GM18858 (cell line): ENCODE measurements at regions not wholly inside any gene's neighbourhood (a gene's known extent, or its start where the extent isn't known, plus 50 kb on each side); places are given as distances from the start of the nearest gene placed in this dataset.

Source experiments
- ATAC-seq: cut with Tn5 transposase; IDR thresholded peaks from one replicate; pipeline ENCODE4 v1.9.1; 2021; ENCODE audit not compliant: unreplicated experiment

- no peak for ATAC-seq
Observed at GRCh38 chr5:2139478-2139877, 256.8 kb upstream of the IRX4 start.

GRCh38 chr5:2138896-2139295 is 256.2 kb upstream of the IRX4 start:
- no peak for ATAC-seq

GRCh38 chr5:2137444-2138050 is 254.8 kb upstream of the IRX4 start:
- ATAC-seq, result no peak

GRCh38 chr5:2136728-2137333 is 254.1 kb upstream of the IRX4 start:
- ATAC-seq, result no peak

- no peak for ATAC-seq
Observed at GRCh38 chr5:2135833-2136232, 253.1 kb upstream of the IRX4 start.

GRCh38 chr5:2135354-2135753 is 252.6 kb upstream of the IRX4 start:
- ATAC-seq, result no peak

- ATAC-seq, result no peak
Observed at GRCh38 chr5:2134543-2135292, 252.0 kb upstream of the IRX4 start.

GRCh38 chr5:2133936-2134335 is 251.2 kb upstream of the IRX4 start:
- ATAC-seq, result no peak

GRCh38 chr5:2133080-2133479 is 250.4 kb upstream of the IRX4 start:
- ATAC-seq, result no peak

GRCh38 chr5:2132497-2132847 is 249.7 kb upstream of the IRX4 start:
- ATAC-seq, result no peak

- ATAC-seq, result no peak
Observed at GRCh38 chr5:2131826-2132496, 249.2 kb upstream of the IRX4 start.

GRCh38 chr5:2131196-2131595 is 248.5 kb upstream of the IRX4 start:
- ATAC-seq, result no peak

GRCh38 chr5:2130361-2130760 is 247.6 kb upstream of the IRX4 start:
- ATAC-seq, result no peak

- ATAC-seq, result no peak
Observed at GRCh38 chr5:2129568-2130272, 247.0 kb upstream of the IRX4 start.

GRCh38 chr5:2128686-2129355 is 246.1 kb upstream of the IRX4 start:
- ATAC-seq, result no peak

GRCh38 chr5:2126512-2126911 is 243.8 kb upstream of the IRX4 start:
- no peak for ATAC-seq

GRCh38 chr5:2125901-2126265 is 243.2 kb upstream of the IRX4 start:
- no peak for ATAC-seq

GRCh38 chr5:2125171-2125900 is 242.6 kb upstream of the IRX4 start:
- ATAC-seq, result no peak

- no peak for ATAC-seq
Observed at GRCh38 chr5:2124434-2125170, 241.9 kb upstream of the IRX4 start.

- no peak for ATAC-seq
Observed at GRCh38 chr5:2123874-2124273, 241.1 kb upstream of the IRX4 start.
